Loucy (cell line): ENCODE measurements at regions not wholly inside any gene's neighbourhood (a gene's known extent, or its start where the extent isn't known, plus 50 kb on each side); places are given as distances from the start of the nearest gene placed in this dataset.

Experiments
- EZH2phosphoT487 ChIP-seq: fragments of 200-600 bp; IDR thresholded peaks from 2 replicates; pipeline ENCODE4 v1.6.1; 2018; ENCODE audit warnings: antibody characterized with exemption, mild to moderate bottlenecking, moderate library complexity, borderline replicate concordance
- TF ChIP-seq, protein P1 (sequence below): fragments of 200-600 bp; sonication (generic); conservative IDR thresholded peaks from 2 replicates; pipeline ENCODE4 v1.5.1; 2014; ENCODE audit warnings: mild to moderate bottlenecking, antibody characterized with exemption, low read length

DNA sequence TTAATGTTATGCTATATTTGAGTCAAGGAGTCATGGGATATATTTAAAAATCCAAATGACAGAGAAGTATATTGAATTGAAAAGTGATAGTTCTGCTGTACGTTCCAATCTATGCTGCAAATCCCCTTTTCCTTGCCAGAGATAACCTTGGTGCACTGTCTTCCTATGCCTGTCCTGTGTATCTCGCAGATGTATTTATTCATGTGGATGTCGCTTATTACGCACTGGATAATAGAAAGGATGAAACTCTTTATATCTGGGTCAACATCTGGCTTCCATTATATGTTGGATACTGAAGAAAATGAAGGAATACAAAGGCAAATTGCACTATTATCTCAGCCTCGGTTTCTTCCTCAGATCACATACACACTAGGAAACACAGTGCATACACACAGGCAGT is 331.3 kb downstream of the BCKDHB start:
- TF ChIP-seq, protein P1, sequence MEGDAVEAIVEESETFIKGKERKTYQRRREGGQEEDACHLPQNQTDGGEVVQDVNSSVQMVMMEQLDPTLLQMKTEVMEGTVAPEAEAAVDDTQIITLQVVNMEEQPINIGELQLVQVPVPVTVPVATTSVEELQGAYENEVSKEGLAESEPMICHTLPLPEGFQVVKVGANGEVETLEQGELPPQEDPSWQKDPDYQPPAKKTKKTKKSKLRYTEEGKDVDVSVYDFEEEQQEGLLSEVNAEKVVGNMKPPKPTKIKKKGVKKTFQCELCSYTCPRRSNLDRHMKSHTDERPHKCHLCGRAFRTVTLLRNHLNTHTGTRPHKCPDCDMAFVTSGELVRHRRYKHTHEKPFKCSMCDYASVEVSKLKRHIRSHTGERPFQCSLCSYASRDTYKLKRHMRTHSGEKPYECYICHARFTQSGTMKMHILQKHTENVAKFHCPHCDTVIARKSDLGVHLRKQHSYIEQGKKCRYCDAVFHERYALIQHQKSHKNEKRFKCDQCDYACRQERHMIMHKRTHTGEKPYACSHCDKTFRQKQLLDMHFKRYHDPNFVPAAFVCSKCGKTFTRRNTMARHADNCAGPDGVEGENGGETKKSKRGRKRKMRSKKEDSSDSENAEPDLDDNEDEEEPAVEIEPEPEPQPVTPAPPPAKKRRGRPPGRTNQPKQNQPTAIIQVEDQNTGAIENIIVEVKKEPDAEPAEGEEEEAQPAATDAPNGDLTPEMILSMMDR, result no peak
- no peak for TF ChIP-seq EZH2phosphoT487
